Activated effector memory CD4-positive, alpha-beta T cell treated with anti-CD3 and anti-CD28 coated beads, Interleukin-2, amount 50 U/mL, for 16 hours (primary cell): ENCODE measurements at regions not wholly inside any gene's neighbourhood (a gene's known extent, or its start where the extent isn't known, plus 50 kb on each side); places are given as distances from the start of the nearest gene placed in this dataset.
"Not testable (repeated sequence)": the region's sequence is repeated elsewhere in the genome, so short reads cannot be mapped to it uniquely, and the experiment has no call there.

Experiments
- DNase-seq: peaks from one replicate; pipeline ENCODE4 v3.0.0-alpha.2; 2020

- no peak for DNase-seq
Observed at GRCh38 chr16:10317425-10318001, 68.3 kb upstream of the ATF7IP2 start.

GRCh38 chr16:10318798-10319500 lies 66.9 kb upstream of the ATF7IP2 start:
- no peak for DNase-seq

- DNase-seq = no peak
Observed at GRCh38 chr16:10321407-10322387, 64.2 kb upstream of the ATF7IP2 start.

- DNase-seq = no peak
Observed at GRCh38 chr16:10322723-10323527, 62.9 kb upstream of the ATF7IP2 start.

GRCh38 chr16:10323528-10323869 lies 62.4 kb upstream of the ATF7IP2 start:
- no peak for DNase-seq

GRCh38 chr16:10324210-10324609 lies 61.7 kb upstream of the ATF7IP2 start:
- no peak for DNase-seq

GRCh38 chr16:10325783-10326543 lies 59.9 kb upstream of the ATF7IP2 start:
- DNase-seq = no peak

GRCh38 chr16:10326647-10327046 lies 59.2 kb upstream of the ATF7IP2 start:
- DNase-seq = no peak

- not testable (repeated sequence) for DNase-seq
Observed at GRCh38 chr16:10328291-10328690, 57.6 kb upstream of the ATF7IP2 start.

- DNase-seq = no peak
Observed at GRCh38 chr16:10332241-10332640, 53.6 kb upstream of the ATF7IP2 start.

GRCh38 chr16:10332775-10333174 lies 53.1 kb upstream of the ATF7IP2 start:
- no peak for DNase-seq

- DNase-seq = no peak
Observed at GRCh38 chr16:10333321-10334032, 52.4 kb upstream of the ATF7IP2 start.

- DNase-seq = no peak
Observed at GRCh38 chr16:10335681-10336080, 50.2 kb upstream of the ATF7IP2 start.
